OCI-LY7 (cell line): ENCODE measurements at regions not wholly inside any gene's neighbourhood (a gene's known extent, or its start where the extent isn't known, plus 50 kb on each side); places are given as distances from the start of the nearest gene placed in this dataset.
A peak's percentile ranks its signal among the peaks of the same experiment; 100 is the strongest.

Experiments used
- BruUV-seq: library from RNA; stranded (reverse); fragments of 400-500 nt; replicated peaks from 2 replicates; lab custom pipeline; 2021; lab: Mats Ljungman, UMichigan
- CTCF ChIA-PET: fragments of 300-600 bp; sonication (Branson Sonifier 250); formaldehyde crosslinking; loops from one replicate; lab custom pipeline; 2022; ENCODE audit warnings: antibody characterized with exemption; ENCODE audit not compliant: unreplicated experiment; lab: Charles Lee
- POLR2A ChIA-PET: fragments of 300-600 bp; sonication (Branson Sonifier 250); formaldehyde crosslinking; loops from one replicate; lab custom pipeline; 2022; ENCODE audit warnings: antibody characterized with exemption; lab: Charles Lee
- DNase-seq: peaks from one replicate; pipeline ENCODE4 v3.0.0-alpha.2; 2015; ENCODE audit warnings: low spot score
- H2AFZ ChIP-seq: fragments of 200-600 bp; sonication (generic), shearing (Covaris generic); 2 replicates; pipeline ENCODE4 v1.6.1; 2014; ENCODE audit warnings: mild to moderate bottlenecking, antibody characterized with exemption, low read length, moderate library complexity
- H3K27ac ChIP-seq: fragments of 200-600 bp; sonication (generic); 2 replicates; pipeline ENCODE4 v1.5.1; 2014; ENCODE audit warnings: mixed run types, low read depth, mild to moderate bottlenecking, moderate library complexity, low read length, inconsistent platforms; ENCODE audit not compliant: poor library complexity, severe bottlenecking
- H3K36me3 ChIP-seq: fragments of 200-600 bp; sonication (generic); 2 replicates; pipeline ENCODE4 v1.6.1; 2014; ENCODE audit warnings: mild to moderate bottlenecking, antibody characterized with exemption, low read length, moderate library complexity, mixed read lengths; ENCODE audit not compliant: insufficient read depth
- H3K4me1 ChIP-seq: fragments of 200-600 bp; sonication (generic); 2 replicates; pipeline ENCODE4 v1.5.1; 2014; ENCODE audit warnings: mild to moderate bottlenecking, low read length; ENCODE audit not compliant: insufficient read depth, poor library complexity, severe bottlenecking
- H3K4me2 ChIP-seq: fragments of 200-600 bp; sonication (generic); 2 replicates; pipeline ENCODE4 v1.6.1; 2014; ENCODE audit warnings: mild to moderate bottlenecking, low read length
- H3K4me3 ChIP-seq: fragments of 200-600 bp; sonication (generic); 2 replicates; pipeline ENCODE4 v1.5.1; 2014; ENCODE audit warnings: mild to moderate bottlenecking, low read depth, low read length; ENCODE audit not compliant: poor library complexity, severe bottlenecking
- H3K79me2 ChIP-seq: fragments of 200-600 bp; sonication (generic); 2 replicates; pipeline ENCODE4 v1.6.1; 2016; ENCODE audit warnings: low read depth, mild to moderate bottlenecking, low read length, moderate library complexity, mixed read lengths; ENCODE audit not compliant: insufficient read depth
- H3K9me2 ChIP-seq: fragments of 200-600 bp; sonication (generic); 2 replicates; pipeline ENCODE4 v1.6.1; 2016; ENCODE audit warnings: mild to moderate bottlenecking, low read length, mixed read lengths; ENCODE audit not compliant: insufficient read depth
- H3K9me3 ChIP-seq: fragments of 200-600 bp; sonication (generic); 2 replicates; pipeline ENCODE4 v1.6.1; 2014; ENCODE audit warnings: mild to moderate bottlenecking, mixed run types, low read length, mixed read lengths
- H4K20me1 ChIP-seq: fragments of 200-600 bp; sonication (generic); 2 replicates; pipeline ENCODE4 v1.6.1; 2014; ENCODE audit warnings: mild to moderate bottlenecking, antibody characterized with exemption, low read length, moderate library complexity, mixed read lengths; ENCODE audit not compliant: insufficient read depth
- EZH2phosphoT487 ChIP-seq: fragments of 200-600 bp; sonication (generic); IDR thresholded peaks from 2 replicates; pipeline ENCODE4 v1.6.1; 2018; ENCODE audit warnings: low read depth, borderline replicate concordance, mild to moderate bottlenecking, mixed run types, antibody characterized with exemption, low read length, moderate library complexity, mixed read lengths
- intact Hi-C: fragments of 100-400 bp; cut with micrococcal nuclease; formaldehyde crosslinking; loops from one replicate; pipeline ENCODE4 v1.10.0; 2022; ENCODE audit not compliant: unreplicated experiment
- TF ChIP-seq, protein P1 (sequence below): fragments of 200-600 bp; sonication (generic); conservative IDR thresholded peaks from 2 replicates; pipeline ENCODE4 v1.5.1; 2014; ENCODE audit warnings: mild to moderate bottlenecking, antibody characterized with exemption, low read length, moderate library complexity, mixed read lengths

DNA sequence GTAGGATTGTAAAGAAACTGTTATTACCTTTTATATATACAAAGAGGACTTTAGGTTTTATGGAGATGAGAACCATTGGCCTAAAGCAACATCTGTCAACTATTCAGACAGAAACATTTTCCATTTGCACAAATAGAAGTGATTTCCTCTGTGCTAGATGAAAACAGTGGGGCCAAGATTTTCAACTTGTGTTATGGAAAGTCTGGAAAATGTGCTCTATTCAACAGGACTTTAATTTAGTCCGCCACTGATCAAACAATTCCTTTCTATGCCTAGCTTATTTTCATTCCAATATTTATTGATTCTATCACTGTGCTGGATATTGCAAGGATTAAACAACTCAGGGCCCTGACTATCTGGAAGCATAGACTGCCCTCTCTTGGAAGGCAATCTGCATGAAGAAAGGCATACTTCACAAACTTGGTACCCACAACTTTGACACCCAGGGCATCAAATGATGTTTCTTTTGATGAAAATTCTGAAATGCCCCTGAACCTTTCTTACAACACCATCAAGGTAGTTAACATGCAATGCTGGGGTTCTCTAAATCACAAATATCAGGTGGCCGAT, 126.6 kb upstream of the HMHB1 start:
- no peak overlapping the region for H3K4me2 ChIP-seq
- TF ChIP-seq EZH2phosphoT487: no peak
- TF ChIP-seq, protein P1, sequence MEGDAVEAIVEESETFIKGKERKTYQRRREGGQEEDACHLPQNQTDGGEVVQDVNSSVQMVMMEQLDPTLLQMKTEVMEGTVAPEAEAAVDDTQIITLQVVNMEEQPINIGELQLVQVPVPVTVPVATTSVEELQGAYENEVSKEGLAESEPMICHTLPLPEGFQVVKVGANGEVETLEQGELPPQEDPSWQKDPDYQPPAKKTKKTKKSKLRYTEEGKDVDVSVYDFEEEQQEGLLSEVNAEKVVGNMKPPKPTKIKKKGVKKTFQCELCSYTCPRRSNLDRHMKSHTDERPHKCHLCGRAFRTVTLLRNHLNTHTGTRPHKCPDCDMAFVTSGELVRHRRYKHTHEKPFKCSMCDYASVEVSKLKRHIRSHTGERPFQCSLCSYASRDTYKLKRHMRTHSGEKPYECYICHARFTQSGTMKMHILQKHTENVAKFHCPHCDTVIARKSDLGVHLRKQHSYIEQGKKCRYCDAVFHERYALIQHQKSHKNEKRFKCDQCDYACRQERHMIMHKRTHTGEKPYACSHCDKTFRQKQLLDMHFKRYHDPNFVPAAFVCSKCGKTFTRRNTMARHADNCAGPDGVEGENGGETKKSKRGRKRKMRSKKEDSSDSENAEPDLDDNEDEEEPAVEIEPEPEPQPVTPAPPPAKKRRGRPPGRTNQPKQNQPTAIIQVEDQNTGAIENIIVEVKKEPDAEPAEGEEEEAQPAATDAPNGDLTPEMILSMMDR: peak; percentile 69
- POLR2A ChIA-PET: interaction anchor here (0.6 kb wide), 1 partner anchor 48 kb away, joined by 3 read pairs; no protein-coding TSS in a partner anchor
- intact Hi-C loops: no loop called here
- no peak overlapping the region for H3K27ac ChIP-seq
- no peaks in the 10 kb centered on the region for H3K4me1 ChIP-seq
- H3K36me3 ChIP-seq: no peaks in the 10 kb centered on the region
- peak; percentile 22 for DNase-seq
- peaks cover 4% of the 10 kb centered on the region; the same call in 1 of the 2 replicates for H3K9me3 ChIP-seq
- CTCF ChIA-PET: no interaction called here
- no peaks in the 10 kb centered on the region for H4K20me1 ChIP-seq
- no peak overlapping the region for H3K4me3 ChIP-seq
- H3K9me2 ChIP-seq: no peaks in the 10 kb centered on the region
- no peak overlapping the region for H2AFZ ChIP-seq
- BruUV-seq: no TSS peak
- no peaks in the 10 kb centered on the region for H3K79me2 ChIP-seq

DNA sequence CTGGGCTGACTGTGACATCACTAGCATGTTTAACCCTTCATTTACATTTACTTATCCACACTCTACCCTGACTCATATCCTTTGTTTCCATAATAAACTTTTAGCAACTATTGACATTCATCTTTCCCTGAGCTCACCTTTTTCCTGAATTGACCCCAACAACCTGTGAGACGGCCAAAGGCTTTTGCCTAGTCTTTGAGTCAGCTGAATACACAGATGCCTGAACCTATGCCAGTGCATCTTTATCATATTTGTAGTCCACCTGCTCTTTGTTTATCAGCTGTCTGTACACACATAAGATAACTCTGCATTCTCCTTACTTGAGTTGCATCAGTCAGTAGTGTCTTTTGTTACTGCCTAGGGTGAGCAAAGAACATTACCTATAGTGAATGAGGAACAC, 128.5 kb upstream of the HMHB1 start:
- Histone ChIP-seq H3K79me2 (no peaks in the 10 kb centered on the region), H4K20me1 (no peaks in the 10 kb centered on the region), H2AFZ (no peak overlapping the region), H3K4me3 (no peak overlapping the region), H3K9me2 (no peaks in the 10 kb centered on the region), H3K4me2 (no peak overlapping the region), H3K36me3 (no peaks in the 10 kb centered on the region), H3K9me3 (no peaks in the 10 kb centered on the region), H3K27ac (no peak overlapping the region), H3K4me1 (no peaks in the 10 kb centered on the region)
- TF ChIP-seq, protein P1: no peak
- TF ChIP-seq EZH2phosphoT487: no peak
- intact Hi-C loops: no loop called here
- ChIA-PET CTCF (no interaction called here), POLR2A (interaction anchor here (0.8 to 1.5 kb wide), 5 partner anchors 9 to 92 kb away, joined by 3 to 4 read pairs (median 3); no protein-coding TSS in a partner anchor)
- no peak for DNase-seq
- no TSS peak for BruUV-seq

DNA sequence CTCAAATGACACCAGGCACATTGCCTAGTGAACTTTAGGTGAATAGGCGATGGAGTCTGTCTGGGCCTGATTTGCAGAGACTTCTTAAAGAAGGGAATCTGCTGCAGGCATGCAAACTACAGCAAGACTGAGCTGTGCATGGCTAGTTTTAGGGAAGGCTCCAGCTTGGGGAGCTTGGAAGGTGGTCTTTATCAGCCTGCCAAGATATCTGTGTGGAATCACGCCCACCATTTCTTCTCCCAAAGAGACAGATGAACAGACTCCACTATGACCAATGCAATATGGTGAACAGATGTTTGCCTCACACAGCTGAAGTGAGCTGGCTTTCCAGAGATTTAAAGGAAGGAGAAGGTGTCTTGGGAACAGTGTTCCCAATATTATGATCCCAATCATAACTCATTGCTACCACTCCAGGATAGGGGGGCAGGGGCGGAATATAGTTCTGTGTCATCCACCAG, 129.0 kb upstream of the HMHB1 start:
- ChIA-PET POLR2A (interaction anchor here (0.6 to 1.5 kb wide), 7 partner anchors 9 to 92 kb away, joined by 3 to 4 read pairs (median 3); no protein-coding TSS in a partner anchor), CTCF (interaction anchor here (0.5 to 0.6 kb wide), 2 partner anchors 11 to 859 kb away, joined by 3 to 5 read pairs; no protein-coding TSS in a partner anchor)
- no peaks in the 10 kb centered on the region for H4K20me1 ChIP-seq
- H3K9me2 ChIP-seq: no peaks in the 10 kb centered on the region
- no peaks in the 10 kb centered on the region for H3K4me1 ChIP-seq
- no peak overlapping the region for H2AFZ ChIP-seq
- H3K36me3 ChIP-seq: no peaks in the 10 kb centered on the region
- DNase-seq: no peak
- no peaks in the 10 kb centered on the region for H3K79me2 ChIP-seq
- H3K27ac ChIP-seq: no peak overlapping the region
- no peaks in the 10 kb centered on the region for H3K9me3 ChIP-seq
- intact Hi-C loops: no loop called here
- no peak for TF ChIP-seq EZH2phosphoT487
- TF ChIP-seq, protein P1: no peak
- H3K4me2 ChIP-seq: no peak overlapping the region
- no TSS peak for BruUV-seq
- H3K4me3 ChIP-seq: no peak overlapping the region
